ENCODE measurements at regions not wholly inside any gene's neighbourhood (a gene's known extent, or its start where the extent isn't known, plus 50 kb on each side); places are given as distances from the start of the nearest gene placed in this dataset.
A peak's percentile ranks its signal among the peaks of the same experiment; 100 is the strongest.

DNA sequence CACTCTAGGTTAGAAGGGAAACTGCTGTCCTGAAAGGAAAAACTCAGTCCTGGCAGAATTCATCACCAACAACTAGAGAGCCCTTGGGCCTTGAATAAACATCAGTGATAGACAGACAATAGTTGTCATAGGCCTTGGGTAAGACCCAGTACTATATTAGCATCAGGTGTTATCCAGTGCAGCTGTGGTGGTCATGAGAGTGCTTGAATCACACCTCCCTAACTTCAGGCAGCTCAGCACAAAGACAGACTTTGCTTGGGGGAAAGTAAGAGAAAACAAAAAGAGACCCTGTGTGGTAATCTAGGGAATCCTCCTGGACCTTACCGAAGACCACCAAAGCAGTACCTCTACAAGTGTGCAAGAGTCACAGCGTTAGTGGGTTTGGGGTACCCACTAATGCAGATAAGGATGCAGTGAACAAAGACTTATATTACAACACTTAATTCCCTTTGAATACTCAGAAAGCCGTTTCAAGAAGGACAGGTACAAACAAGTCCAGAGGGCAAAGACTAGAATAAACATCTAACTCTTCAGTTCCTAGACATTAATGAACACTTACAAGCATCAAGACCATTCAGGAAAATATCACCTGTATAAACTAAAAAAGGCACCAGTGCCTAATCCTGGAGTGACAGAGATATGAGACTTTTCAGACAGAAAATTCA lies 332.3 kb upstream of the EPHA3 start:
- FAIRE-seq = no peak
- no peak for DNase-seq (ENCODE audit: insufficient read length, low spot score)
- TF ChIP-seq, protein P1, sequence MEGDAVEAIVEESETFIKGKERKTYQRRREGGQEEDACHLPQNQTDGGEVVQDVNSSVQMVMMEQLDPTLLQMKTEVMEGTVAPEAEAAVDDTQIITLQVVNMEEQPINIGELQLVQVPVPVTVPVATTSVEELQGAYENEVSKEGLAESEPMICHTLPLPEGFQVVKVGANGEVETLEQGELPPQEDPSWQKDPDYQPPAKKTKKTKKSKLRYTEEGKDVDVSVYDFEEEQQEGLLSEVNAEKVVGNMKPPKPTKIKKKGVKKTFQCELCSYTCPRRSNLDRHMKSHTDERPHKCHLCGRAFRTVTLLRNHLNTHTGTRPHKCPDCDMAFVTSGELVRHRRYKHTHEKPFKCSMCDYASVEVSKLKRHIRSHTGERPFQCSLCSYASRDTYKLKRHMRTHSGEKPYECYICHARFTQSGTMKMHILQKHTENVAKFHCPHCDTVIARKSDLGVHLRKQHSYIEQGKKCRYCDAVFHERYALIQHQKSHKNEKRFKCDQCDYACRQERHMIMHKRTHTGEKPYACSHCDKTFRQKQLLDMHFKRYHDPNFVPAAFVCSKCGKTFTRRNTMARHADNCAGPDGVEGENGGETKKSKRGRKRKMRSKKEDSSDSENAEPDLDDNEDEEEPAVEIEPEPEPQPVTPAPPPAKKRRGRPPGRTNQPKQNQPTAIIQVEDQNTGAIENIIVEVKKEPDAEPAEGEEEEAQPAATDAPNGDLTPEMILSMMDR (IDR thresholded peaks at IDR 0.05; ENCODE audit: insufficient read depth, missing control alignments) = no peak

DNA sequence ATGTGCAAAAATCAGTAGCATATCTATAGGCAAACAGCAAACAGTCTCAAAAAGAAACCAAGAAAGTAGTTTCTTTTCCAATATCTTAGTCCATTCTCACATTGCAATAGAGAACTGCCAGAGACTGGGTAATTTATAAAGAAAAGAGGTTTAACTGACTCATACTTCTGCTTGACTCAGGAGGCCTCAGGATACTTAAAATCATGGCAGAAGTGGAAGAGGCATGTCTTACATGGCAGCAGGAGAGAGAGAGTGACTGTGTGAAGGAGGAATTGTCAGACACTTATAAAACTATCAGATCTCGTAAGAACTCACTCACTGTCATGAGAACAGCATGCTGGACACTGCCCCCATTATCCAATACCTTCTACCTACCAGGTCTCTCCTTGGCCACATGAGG lies 327.9 kb upstream of the EPHA3 start:
- TF ChIP-seq, protein P1 (IDR thresholded peaks at IDR 0.05; ENCODE audit: insufficient read depth, missing control alignments) = no peak
- no peak for FAIRE-seq
- DNase-seq (ENCODE audit: insufficient read length, low spot score) = no peak

DNA sequence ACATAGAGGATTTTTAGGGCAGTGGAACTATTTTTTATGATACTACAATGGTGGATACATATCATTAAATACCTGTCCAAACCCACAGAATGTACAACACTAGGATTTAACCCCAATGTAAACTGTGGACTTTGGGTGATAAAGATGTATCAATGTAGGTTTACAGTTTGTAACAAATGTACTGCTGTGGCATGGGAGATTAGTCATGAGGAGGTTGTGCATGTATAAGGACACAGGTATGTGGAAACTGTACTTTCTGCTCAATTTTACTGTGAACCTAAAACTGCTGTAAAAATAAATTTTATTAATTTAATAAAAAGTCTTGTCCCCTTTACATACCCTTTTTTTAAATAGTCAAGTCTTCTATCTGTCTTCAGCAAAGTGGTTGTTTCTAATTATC lies 322.5 kb upstream of the EPHA3 start:
- TF ChIP-seq, protein P1 (IDR thresholded peaks at IDR 0.05; ENCODE audit: insufficient read depth, missing control alignments) = no peak
- no peak for DNase-seq (ENCODE audit: insufficient read length, low spot score)
- FAIRE-seq = no peak

DNA sequence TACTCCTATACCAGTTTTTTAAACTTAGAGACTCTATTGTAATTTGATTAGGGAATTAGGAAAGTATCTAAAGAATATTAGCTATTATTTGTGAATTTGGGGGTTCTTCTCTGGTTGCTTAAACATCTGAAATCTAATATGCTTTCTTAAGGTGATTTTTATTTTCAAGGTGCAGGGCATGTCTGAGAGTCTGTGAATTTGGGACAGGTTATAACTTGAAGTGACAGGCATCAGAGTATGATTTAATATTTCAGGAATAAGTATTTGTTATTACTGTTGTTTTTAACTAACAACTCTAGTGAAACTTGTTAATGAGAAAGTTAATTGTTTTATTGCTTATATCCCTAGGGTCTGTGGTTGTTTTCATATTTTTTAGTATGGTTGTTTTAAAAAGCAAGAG lies 321.6 kb upstream of the EPHA3 start:
- DNase-seq (ENCODE audit: insufficient read length, low spot score) = no peak
- no peak for FAIRE-seq
- TF ChIP-seq, protein P1 (IDR thresholded peaks at IDR 0.05; ENCODE audit: insufficient read depth, missing control alignments) = no peak

DNA sequence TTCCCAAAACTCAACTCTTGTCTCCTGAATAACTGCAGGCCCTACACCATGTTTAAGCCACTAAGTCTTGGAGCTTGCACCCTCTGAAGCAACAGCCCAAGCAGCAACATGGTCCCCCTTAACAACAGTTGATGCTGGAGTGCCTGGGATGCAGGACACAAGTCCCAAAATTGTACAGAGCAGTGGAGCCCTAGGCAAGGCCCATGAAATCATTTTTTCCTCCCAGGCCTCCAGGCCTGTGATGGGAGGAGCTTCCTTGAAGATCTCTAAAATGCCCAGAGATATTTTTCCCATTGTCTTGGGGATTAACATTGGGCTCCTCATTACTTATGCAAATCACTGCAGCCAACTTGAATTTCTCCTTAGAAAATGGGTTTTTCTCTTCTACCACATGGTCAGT lies 311.9 kb upstream of the EPHA3 start:
- TF ChIP-seq, protein P1 (IDR thresholded peaks at IDR 0.05; ENCODE audit: insufficient read depth, missing control alignments) = no peak
- FAIRE-seq (no peak), DNase-seq (ENCODE audit: insufficient read length, low spot score) (no peak)

DNA sequence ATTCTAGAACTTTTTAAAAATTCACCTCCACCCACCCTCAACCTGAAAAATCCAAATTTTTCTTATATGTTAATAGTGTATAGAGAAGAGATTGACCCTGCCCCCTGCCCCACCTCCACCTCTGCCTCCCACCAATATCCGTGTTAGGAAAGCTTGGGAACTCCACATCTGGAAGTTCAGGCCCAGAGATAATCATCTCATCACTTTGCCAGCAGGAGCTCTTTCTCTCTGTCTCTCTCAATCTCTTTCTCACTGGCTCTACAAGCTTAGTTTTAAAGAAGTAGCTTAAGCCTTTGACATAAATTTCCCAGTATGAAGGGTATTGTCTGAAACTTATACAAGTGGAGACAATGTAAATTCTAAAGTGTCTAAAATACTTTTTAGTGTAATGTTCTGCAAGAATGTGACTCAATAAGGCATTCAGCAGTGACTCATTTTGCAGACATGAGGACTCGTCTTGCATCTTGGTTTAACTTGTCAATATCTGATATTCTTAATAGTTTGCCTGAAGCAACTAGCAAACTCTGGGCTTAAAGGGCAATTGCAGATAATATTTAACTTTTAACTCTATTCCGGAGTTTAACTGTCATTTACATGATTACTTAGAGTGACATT lies 299.8 kb upstream of the EPHA3 start:
- DNase-seq (ENCODE audit: insufficient read length, low spot score) (no peak), FAIRE-seq (no peak)
- TF ChIP-seq, protein P1 (IDR thresholded peaks at IDR 0.05; ENCODE audit: insufficient read depth, missing control alignments) = no peak

DNA sequence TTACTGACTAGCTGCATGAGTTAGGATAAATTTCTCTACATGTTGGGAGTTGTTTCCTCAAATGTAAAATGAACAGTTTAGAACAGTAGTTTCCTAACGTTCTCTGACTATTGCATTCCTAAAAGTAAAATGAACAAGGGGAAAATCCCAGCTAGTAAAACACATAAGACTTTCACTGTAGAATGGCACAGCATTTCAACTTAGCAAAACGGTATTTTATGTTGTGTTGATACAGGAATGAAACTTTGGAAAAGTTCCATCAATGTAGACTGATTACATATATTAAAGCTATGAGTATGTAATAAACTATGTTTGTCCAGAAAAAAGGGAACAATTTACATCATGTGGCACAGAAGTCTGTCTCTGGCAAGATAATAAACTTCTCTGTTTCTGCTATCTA lies 297.4 kb upstream of the EPHA3 start:
- DNase-seq (ENCODE audit: insufficient read length, low spot score) = no peak
- TF ChIP-seq, protein P1 (IDR thresholded peaks at IDR 0.05; ENCODE audit: insufficient read depth, missing control alignments) = no peak
- peak; percentile 35 for FAIRE-seq

Measured in D721Med (cell line).